ENCODE measurements at regions not wholly inside any gene's neighbourhood (a gene's known extent, or its start where the extent isn't known, plus 50 kb on each side); places are given as distances from the start of the nearest gene placed in this dataset.

GRCh38 chr3:153573481-153573880 is 411.5 kb downstream of the RAP2B start:
- TF ChIP-seq CTCF (optimal IDR thresholded peaks at IDR 0.05 in 1 of 3, IDR thresholded peaks at IDR 0.05 in 1 of 3, conservative IDR thresholded peaks at IDR 0.05 in 1 of 3; ENCODE audit: extremely low read depth in 1 of 3, insufficient read depth in 2 of 3, low read length in 3 of 3) (no peak), EZH2 (IDR thresholded peaks at IDR 0.05; ENCODE audit: low read length) (no peak)
